Endothelial cell of umbilical vein (primary cell): ENCODE measurements at regions not wholly inside any gene's neighbourhood (a gene's known extent, or its start where the extent isn't known, plus 50 kb on each side); places are given as distances from the start of the nearest gene placed in this dataset.

ENCODE experiments used
- BruUV-seq: library from RNA; stranded (reverse); fragments of 400-500 nt; replicated peaks from 2 replicates; lab custom pipeline; 2021; lab: Mats Ljungman, UMichigan
- CTCF ChIA-PET: fragments of 300-600, 350-600 bp; sonication (Branson Sonifier 250); formaldehyde crosslinking; loops from one replicate; lab custom pipeline; 2021; ENCODE audit warnings: antibody characterized with exemption, inconsistent platforms; lab: Charles Lee
- POLR2A ChIA-PET: fragments of 300-600, 350-600 bp; sonication (Branson Sonifier 250); formaldehyde crosslinking; loops from one replicate; lab custom pipeline; 2021; ENCODE audit warnings: antibody characterized with exemption, inconsistent platforms; lab: Charles Lee
- DNase-seq: peaks from one replicate; pipeline ENCODE4 v3.0.0-alpha.2; 2011; ENCODE audit warnings: low read depth, low spot score
- FAIRE-seq: peaks from 2 replicates; lab custom pipeline; 2011; peaks lifted over from hg19 to GRCh38; lab: Jason Lieb, UNC
- H2AFZ ChIP-seq: 2 replicates; pipeline ENCODE4 v1.6.0; 2012; ENCODE audit warnings: low read depth, low read length, control low read depth, inconsistent platforms
- H3K27ac ChIP-seq: 2 replicates; pipeline ENCODE4 v1.5.1; 2011; ENCODE audit warnings: low read depth, mild to moderate bottlenecking, control low read depth, low read length, moderate library complexity; ENCODE audit not compliant: insufficient read depth
- H3K27me3 ChIP-seq, 2 experiments: 2 replicates each; pipeline versions ENCODE4 v1.6.0 to v1.6.1; 2011; ENCODE audit warnings: low read length in 2 of 2, mixed read lengths in 1 of 2; ENCODE audit not compliant: control insufficient read depth in 2 of 2, insufficient read depth in 2 of 2
- H3K36me3 ChIP-seq, 2 experiments: 2 replicates in 1 of 2; 3 replicates in 1 of 2; pipeline ENCODE4 v1.5.1; 2011; ENCODE audit warnings: low read length in 2 of 2, mild to moderate bottlenecking in 1 of 2, moderate library complexity in 1 of 2; ENCODE audit not compliant: control insufficient read depth in 2 of 2, insufficient read depth in 2 of 2; ENCODE audit errors: extremely low read depth in 1 of 2
- H3K4me1 ChIP-seq: 3 replicates; pipeline ENCODE4 v1.5.1; 2011; ENCODE audit warnings: mild to moderate bottlenecking, low read length; ENCODE audit not compliant: control insufficient read depth, insufficient read depth; ENCODE audit errors: extremely low read depth
- H3K4me2 ChIP-seq: 2 replicates; pipeline ENCODE4 v1.6.1; 2011; ENCODE audit warnings: low read length, control low read depth, mixed read lengths; ENCODE audit not compliant: insufficient read depth
- H3K4me3 ChIP-seq, 3 experiments: fragments of 200-600 bp in 1 of 3; sonication (generic), shearing (Covaris generic) in 1 of 3; replicated peaks in 1 of 3; 2 replicates each; pipeline ENCODE4 v1.5.1; 2011 to 2016; ENCODE audit warnings: control low read depth in 3 of 3, low read length in 3 of 3, mild to moderate bottlenecking in 2 of 3, inconsistent platforms in 1 of 3, low read depth in 1 of 3, moderate library complexity in 1 of 3; ENCODE audit not compliant: insufficient read depth in 1 of 3
- H3K79me2 ChIP-seq: 2 replicates; pipeline ENCODE4 v1.6.0; 2012; ENCODE audit warnings: low read length, inconsistent platforms; ENCODE audit not compliant: control insufficient read depth, insufficient read depth
- H3K9ac ChIP-seq: replicated peaks from 2 replicates; pipeline ENCODE3; 2011; ENCODE audit warnings: low read length, control low read depth; ENCODE audit not compliant: insufficient read depth; ENCODE audit errors: extremely low read depth
- H3K9me1 ChIP-seq: replicated peaks from 3 replicates; pipeline ENCODE4 v1.6.0; 2011; ENCODE audit warnings: mild to moderate bottlenecking, low read length; ENCODE audit not compliant: control insufficient read depth, insufficient read depth; ENCODE audit errors: extremely low read depth
- H3K9me3 ChIP-seq: replicated peaks from 2 replicates; pipeline ENCODE4 v1.5.1; 2012; ENCODE audit warnings: low read length, inconsistent platforms; ENCODE audit not compliant: control insufficient read depth, insufficient read depth
- H4K20me1 ChIP-seq: replicated peaks from 2 replicates; pipeline ENCODE3; 2011; ENCODE audit warnings: mild to moderate bottlenecking, low read length; ENCODE audit not compliant: control insufficient read depth, insufficient read depth; ENCODE audit errors: extremely low read depth
- CTCF ChIP-seq, 2 donors: IDR thresholded peaks; 1 replicate in 1 of 2; 2 replicates in 1 of 2; pipeline ENCODE4 v1.5.1; 2011; ENCODE audit warnings: low read length in 2 of 2, mild to moderate bottlenecking in 2 of 2, moderate library complexity in 2 of 2, control low read depth in 1 of 2, inconsistent platforms in 1 of 2, low read depth in 1 of 2; ENCODE audit not compliant: insufficient read depth in 1 of 2; ENCODE audit errors: extremely low read depth in 1 of 2
- EZH2 ChIP-seq: IDR thresholded peaks from 2 replicates; pipeline ENCODE4 v1.6.1; 2012; ENCODE audit warnings: borderline replicate concordance, low read depth, mild to moderate bottlenecking, moderate library complexity, low read length, inconsistent platforms; ENCODE audit not compliant: severe bottlenecking
- FOS ChIP-seq: IDR thresholded peaks from 2 replicates; pipeline ENCODE4 v1.6.1; 2011; ENCODE audit warnings: mild to moderate bottlenecking, low read length, moderate library complexity, borderline replicate concordance; ENCODE audit not compliant: insufficient read depth
- GATA2 ChIP-seq: IDR thresholded peaks from 2 replicates; pipeline ENCODE4 v1.7.0; 2011; ENCODE audit warnings: low read depth, mild to moderate bottlenecking, moderate library complexity, mixed read lengths, low read length; ENCODE audit not compliant: insufficient read length, insufficient read depth
- JUN ChIP-seq: IDR thresholded peaks from 2 replicates; pipeline ENCODE4 v1.6.1; 2011; ENCODE audit warnings: borderline replicate concordance, low read depth; ENCODE audit not compliant: insufficient read length, insufficient read depth
- MAX ChIP-seq: IDR thresholded peaks from 2 replicates; pipeline ENCODE4 v1.6.1; 2011; ENCODE audit not compliant: insufficient read depth, insufficient read length
- MYC ChIP-seq: IDR thresholded peaks from one replicate; pipeline ENCODE4 v1.6.1; 2011; ENCODE audit warnings: mild to moderate bottlenecking, low read depth, low read length
- POLR2A ChIP-seq: IDR thresholded peaks from 2 replicates; pipeline ENCODE4 v1.6.1; 2012; ENCODE audit warnings: low read depth, mild to moderate bottlenecking, control low read depth, low read length
- POLR2AphosphoS5 ChIP-seq: IDR thresholded peaks from 2 replicates; pipeline ENCODE4 v1.6.1; 2012; ENCODE audit warnings: low read depth, mild to moderate bottlenecking, control low read depth, low read length, moderate library complexity; ENCODE audit not compliant: insufficient read depth
- dilution Hi-C: fragments of 300-500 bp; cut with MboI; formaldehyde crosslinking; loops from one replicate; pipeline ENCODE4 v1.15.0; 2019; ENCODE audit warnings: low sequenced_read_pairs; ENCODE audit not compliant: extremely low pct_ligation_motif_present
- intact Hi-C: fragments of 100-400 bp; cut with micrococcal nuclease; formaldehyde crosslinking; loops from one replicate; pipeline ENCODE4 v1.10.0; 2022

- FAIRE-seq (no peak), DNase-seq (no peak)
- Histone ChIP-seq H3K4me1 (no peaks in the 10 kb centered on the region), H3K79me2 (no peaks in the 10 kb centered on the region), H3K4me2 (no peak overlapping the region), H3K9me3 (no peaks in the 10 kb centered on the region), H3K9ac (no peak overlapping the region), H2AFZ (no peak overlapping the region), H3K27me3 (peaks cover 0 to 3% of the 10 kb centered on the region in 2 experiments), H3K4me3 (no peak overlapping the region), H3K36me3 (no peaks in the 10 kb centered on the region), H3K27ac (no peak overlapping the region), H4K20me1 (no peaks in the 10 kb centered on the region), H3K9me1 (no peaks in the 10 kb centered on the region)
- BruUV-seq, result no TSS peak
- TF ChIP-seq MYC (no peak), POLR2AphosphoS5 (no peak), MAX (no peak), JUN (no peak), EZH2 (no peak), FOS (no peak), POLR2A (no peak), CTCF (IDR thresholded peaks at IDR 0.05; ENCODE audit: extremely low read depth in 1 of 2, insufficient read depth in 1 of 2, low read depth in 1 of 2, low read length in 2 of 2) (no peak), GATA2 (no peak)
- dilution Hi-C loops (no loop called here), intact Hi-C loops (no loop called here)
- POLR2A ChIA-PET, result no interaction called here
- CTCF ChIA-PET, result interaction anchor here (2.7 kb wide), 1 partner anchor 134 kb away, joined by 16 read pairs; no protein-coding TSS in a partner anchor
These were observed 125.3 kb downstream of the BUD13 start for GRCh38 chr11:116647305-116648080.
